GM23338 (cell line): ENCODE measurements at regions not wholly inside any gene's neighbourhood (a gene's known extent, or its start where the extent isn't known, plus 50 kb on each side); places are given as distances from the start of the nearest gene placed in this dataset.

ENCODE experiments used
- CREB1 ChIP-seq: fragments of 250-450 bp; sonication (Bioruptor Pico); IDR thresholded peaks from 2 replicates; pipeline ENCODE4 v1.5.0; 2020; ENCODE audit warnings: low read depth, mild to moderate bottlenecking, moderate library complexity
- EZH2 ChIP-seq: fragments of 200-600 bp; sonication (generic); IDR thresholded peaks from one replicate; pipeline ENCODE4 v1.8.0; 2017; ENCODE audit warnings: antibody characterized with exemption, mild to moderate bottlenecking, low read depth; ENCODE audit not compliant: unreplicated experiment
- EZH2phosphoT487 ChIP-seq: fragments of 200-600 bp; sonication (generic); IDR thresholded peaks from one replicate; pipeline ENCODE4 v1.8.1; 2018; ENCODE audit warnings: antibody characterized with exemption; ENCODE audit not compliant: unreplicated experiment
- JUNB ChIP-seq: IDR thresholded peaks from one replicate; pipeline ENCODE4 v1.6.1; 2016; ENCODE audit warnings: antibody characterized with exemption; ENCODE audit not compliant: unreplicated experiment
- NANOG ChIP-seq: IDR thresholded peaks from 2 replicates; pipeline ENCODE4 v1.6.1; 2016; ENCODE audit warnings: antibody characterized with exemption, borderline replicate concordance
- POLR2AphosphoS5 ChIP-seq: IDR thresholded peaks from 2 replicates; pipeline ENCODE4 v1.6.1; 2016; ENCODE audit warnings: antibody characterized with exemption, low read depth
- TF ChIP-seq, protein P1 (sequence below), 2 experiments: fragments of 200-600 bp in 1 of 2; sonication (generic) in 1 of 2; conservative IDR thresholded peaks; 2 replicates each; pipeline versions ENCODE4 v1.5.1 to v1.6.1; 2016 to 2017; ENCODE audit warnings: antibody characterized with exemption in 2 of 2, low read depth in 2 of 2, mild to moderate bottlenecking in 2 of 2, moderate library complexity in 1 of 2
- TF ChIP-seq, protein P2 (sequence below): IDR thresholded peaks from one replicate; pipeline ENCODE4 v1.6.1; 2018; ENCODE audit warnings: antibody characterized with exemption; ENCODE audit not compliant: unreplicated experiment

DNA sequence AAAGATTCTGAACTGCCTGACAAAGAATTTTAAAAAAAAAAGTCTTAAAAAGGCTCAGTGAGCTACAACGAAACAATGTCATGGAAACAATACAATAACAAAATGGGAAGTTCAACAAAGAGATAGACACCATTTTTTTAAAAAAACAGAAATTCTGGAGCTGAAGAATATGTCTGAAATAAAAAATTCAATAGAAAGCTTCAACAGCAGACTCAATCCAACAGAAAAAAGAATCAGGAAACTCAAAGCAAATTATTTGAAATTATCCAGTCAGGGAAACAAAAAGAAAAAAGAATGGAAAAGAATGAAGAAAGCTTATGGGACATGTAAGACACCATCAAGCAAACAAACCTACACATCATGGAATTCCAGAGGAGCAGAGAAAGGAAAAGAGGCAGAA lies 118.5 kb upstream of the LGR5 start:
- TF ChIP-seq, protein P1, sequence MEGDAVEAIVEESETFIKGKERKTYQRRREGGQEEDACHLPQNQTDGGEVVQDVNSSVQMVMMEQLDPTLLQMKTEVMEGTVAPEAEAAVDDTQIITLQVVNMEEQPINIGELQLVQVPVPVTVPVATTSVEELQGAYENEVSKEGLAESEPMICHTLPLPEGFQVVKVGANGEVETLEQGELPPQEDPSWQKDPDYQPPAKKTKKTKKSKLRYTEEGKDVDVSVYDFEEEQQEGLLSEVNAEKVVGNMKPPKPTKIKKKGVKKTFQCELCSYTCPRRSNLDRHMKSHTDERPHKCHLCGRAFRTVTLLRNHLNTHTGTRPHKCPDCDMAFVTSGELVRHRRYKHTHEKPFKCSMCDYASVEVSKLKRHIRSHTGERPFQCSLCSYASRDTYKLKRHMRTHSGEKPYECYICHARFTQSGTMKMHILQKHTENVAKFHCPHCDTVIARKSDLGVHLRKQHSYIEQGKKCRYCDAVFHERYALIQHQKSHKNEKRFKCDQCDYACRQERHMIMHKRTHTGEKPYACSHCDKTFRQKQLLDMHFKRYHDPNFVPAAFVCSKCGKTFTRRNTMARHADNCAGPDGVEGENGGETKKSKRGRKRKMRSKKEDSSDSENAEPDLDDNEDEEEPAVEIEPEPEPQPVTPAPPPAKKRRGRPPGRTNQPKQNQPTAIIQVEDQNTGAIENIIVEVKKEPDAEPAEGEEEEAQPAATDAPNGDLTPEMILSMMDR (conservative IDR thresholded peaks at IDR 0.05; ENCODE audit: low read depth in 2 of 2): no peak
- TF ChIP-seq EZH2 (no peak), POLR2AphosphoS5 (no peak), CREB1 (no peak), EZH2phosphoT487 (no peak), JUNB (no peak), NANOG (no peak)
- TF ChIP-seq, protein P2, sequence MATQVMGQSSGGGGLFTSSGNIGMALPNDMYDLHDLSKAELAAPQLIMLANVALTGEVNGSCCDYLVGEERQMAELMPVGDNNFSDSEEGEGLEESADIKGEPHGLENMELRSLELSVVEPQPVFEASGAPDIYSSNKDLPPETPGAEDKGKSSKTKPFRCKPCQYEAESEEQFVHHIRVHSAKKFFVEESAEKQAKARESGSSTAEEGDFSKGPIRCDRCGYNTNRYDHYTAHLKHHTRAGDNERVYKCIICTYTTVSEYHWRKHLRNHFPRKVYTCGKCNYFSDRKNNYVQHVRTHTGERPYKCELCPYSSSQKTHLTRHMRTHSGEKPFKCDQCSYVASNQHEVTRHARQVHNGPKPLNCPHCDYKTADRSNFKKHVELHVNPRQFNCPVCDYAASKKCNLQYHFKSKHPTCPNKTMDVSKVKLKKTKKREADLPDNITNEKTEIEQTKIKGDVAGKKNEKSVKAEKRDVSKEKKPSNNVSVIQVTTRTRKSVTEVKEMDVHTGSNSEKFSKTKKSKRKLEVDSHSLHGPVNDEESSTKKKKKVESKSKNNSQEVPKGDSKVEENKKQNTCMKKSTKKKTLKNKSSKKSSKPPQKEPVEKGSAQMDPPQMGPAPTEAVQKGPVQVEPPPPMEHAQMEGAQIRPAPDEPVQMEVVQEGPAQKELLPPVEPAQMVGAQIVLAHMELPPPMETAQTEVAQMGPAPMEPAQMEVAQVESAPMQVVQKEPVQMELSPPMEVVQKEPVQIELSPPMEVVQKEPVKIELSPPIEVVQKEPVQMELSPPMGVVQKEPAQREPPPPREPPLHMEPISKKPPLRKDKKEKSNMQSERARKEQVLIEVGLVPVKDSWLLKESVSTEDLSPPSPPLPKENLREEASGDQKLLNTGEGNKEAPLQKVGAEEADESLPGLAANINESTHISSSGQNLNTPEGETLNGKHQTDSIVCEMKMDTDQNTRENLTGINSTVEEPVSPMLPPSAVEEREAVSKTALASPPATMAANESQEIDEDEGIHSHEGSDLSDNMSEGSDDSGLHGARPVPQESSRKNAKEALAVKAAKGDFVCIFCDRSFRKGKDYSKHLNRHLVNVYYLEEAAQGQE: no peak
